Nephron (organoid): ENCODE measurements at regions not wholly inside any gene's neighbourhood (a gene's known extent, or its start where the extent isn't known, plus 50 kb on each side); places are given as distances from the start of the nearest gene placed in this dataset.
A peak's percentile ranks its signal among the peaks of the same experiment; 100 is the strongest.
"Not testable (repeated sequence)": the region's sequence is repeated elsewhere in the genome, so short reads cannot be mapped to it uniquely, and the experiment has no call there.

Experiments
- H3K27ac Mint-ChIP-seq, 3 experiments: 2 replicates each; pipeline ENCODE4 v1.8.0; 2020; ENCODE audit warnings: mixed read lengths in 3 of 3, mild to moderate bottlenecking in 2 of 3, moderate library complexity in 1 of 3
- H3K27me3 Mint-ChIP-seq: 2 replicates; pipeline ENCODE4 v1.8.0; 2021; ENCODE audit warnings: low read depth, mild to moderate bottlenecking, moderate library complexity, mixed read lengths
- H3K36me3 Mint-ChIP-seq: 2 replicates; pipeline ENCODE4 v1.8.0; 2020; ENCODE audit warnings: low read depth, mixed read lengths
- H3K4me1 Mint-ChIP-seq: 2 replicates; pipeline ENCODE4 v1.8.0; 2020; ENCODE audit warnings: mixed read lengths
- H3K4me3 Mint-ChIP-seq, 3 experiments: 2 replicates each; pipeline ENCODE4 v1.8.0; 2020; ENCODE audit warnings: mild to moderate bottlenecking in 3 of 3, mixed read lengths in 3 of 3, moderate library complexity in 2 of 3
- H3K9me3 Mint-ChIP-seq: 2 replicates; pipeline ENCODE4 v1.8.0; 2020; ENCODE audit warnings: mixed read lengths
- CTCF ChIP-seq, 3 experiments: fragments of 200-600 bp; sonication (generic); IDR thresholded peaks; one replicate each; pipeline ENCODE4 v1.5.0; 2021; ENCODE audit warnings: antibody characterized with exemption in 3 of 3; ENCODE audit not compliant: unreplicated experiment in 3 of 3

GRCh38 chr2:133871545-133872209 lies 303.4 kb upstream of the NCKAP5 start:
- no peak for TF ChIP-seq CTCF (IDR thresholded peaks at IDR 0.05; ENCODE audit: unreplicated experiment in 3 of 3)
- no peaks in the 10 kb centered on the region for H3K36me3 Mint-ChIP-seq
- no peaks in the 10 kb centered on the region for H3K27me3 Mint-ChIP-seq
- no peak overlapping the region for H3K4me3 Mint-ChIP-seq
- H3K9me3 Mint-ChIP-seq, result peaks cover 11% of the 10 kb centered on the region
- no peaks in the 10 kb centered on the region for H3K4me1 Mint-ChIP-seq
- H3K27ac Mint-ChIP-seq, result no peak overlapping the region

GRCh38 chr2:133878326-133878725 lies 310.1 kb upstream of the NCKAP5 start:
- H3K27ac Mint-ChIP-seq, result no peak overlapping the region
- H3K36me3 Mint-ChIP-seq, result no peaks in the 10 kb centered on the region
- H3K27me3 Mint-ChIP-seq, result peaks cover 7% of the 10 kb centered on the region
- H3K4me3 Mint-ChIP-seq, result no peak overlapping the region
- TF ChIP-seq CTCF (IDR thresholded peaks at IDR 0.05; ENCODE audit: unreplicated experiment in 3 of 3), result no peak
- peaks cover 5% of the 10 kb centered on the region for H3K9me3 Mint-ChIP-seq
- no peaks in the 10 kb centered on the region for H3K4me1 Mint-ChIP-seq

- H3K36me3 Mint-ChIP-seq, result no peaks in the 10 kb centered on the region
- H3K9me3 Mint-ChIP-seq, result peaks cover 5% of the 10 kb centered on the region
- H3K4me3 Mint-ChIP-seq, result no peak overlapping the region
- H3K4me1 Mint-ChIP-seq, result peaks cover under 1% of the 10 kb centered on the region
- H3K27ac Mint-ChIP-seq, result no peak overlapping the region
- TF ChIP-seq CTCF (IDR thresholded peaks at IDR 0.05; ENCODE audit: unreplicated experiment in 3 of 3), result no peak
- H3K27me3 Mint-ChIP-seq, result peaks cover 7% of the 10 kb centered on the region
Observed at GRCh38 chr2:133879703-133880102, 311.4 kb upstream of the NCKAP5 start.

- not testable (repeated sequence) for H3K4me3 Mint-ChIP-seq, H3K9me3 Mint-ChIP-seq, H3K36me3 Mint-ChIP-seq, H3K27ac Mint-ChIP-seq
- H3K27me3 Mint-ChIP-seq, result peaks cover 15% of the 10 kb centered on the region
- H3K4me1 Mint-ChIP-seq, result peaks cover 19% of the 10 kb centered on the region
Observed at GRCh38 chr2:133882159-133882558, 313.9 kb upstream of the NCKAP5 start.

GRCh38 chr2:133884739-133885381 lies 316.6 kb upstream of the NCKAP5 start:
- H3K4me1 Mint-ChIP-seq, result peaks cover 43% of the 10 kb centered on the region
- H3K9me3 Mint-ChIP-seq, result peaks cover 5% of the 10 kb centered on the region
- H3K36me3 Mint-ChIP-seq, result no peaks in the 10 kb centered on the region
- H3K27me3 Mint-ChIP-seq, result peaks cover 20% of the 10 kb centered on the region
- no peak overlapping the region for H3K27ac Mint-ChIP-seq
- peak in 1 of 3 experiments; percentile 14 for TF ChIP-seq CTCF (IDR thresholded peaks at IDR 0.05; ENCODE audit: unreplicated experiment in 3 of 3)
- no peak overlapping the region for H3K4me3 Mint-ChIP-seq

- no peak overlapping the region for H3K27ac Mint-ChIP-seq
- H3K4me1 Mint-ChIP-seq, result peaks cover 43% of the 10 kb centered on the region
- no peak for TF ChIP-seq CTCF (IDR thresholded peaks at IDR 0.05; ENCODE audit: unreplicated experiment in 3 of 3)
- peaks cover 20% of the 10 kb centered on the region for H3K27me3 Mint-ChIP-seq
- H3K9me3 Mint-ChIP-seq, result peaks cover 5% of the 10 kb centered on the region
- H3K4me3 Mint-ChIP-seq, result no peak overlapping the region
- H3K36me3 Mint-ChIP-seq, result no peaks in the 10 kb centered on the region
Observed at GRCh38 chr2:133885847-133886246, 317.6 kb upstream of the NCKAP5 start.
